ENCODE measurements at regions not wholly inside any gene's neighbourhood (a gene's known extent, or its start where the extent isn't known, plus 50 kb on each side); places are given as distances from the start of the nearest gene placed in this dataset.
"Not testable (repeated sequence)": the region's sequence is repeated elsewhere in the genome, so short reads cannot be mapped to it uniquely, and the experiment has no call there.

DNA sequence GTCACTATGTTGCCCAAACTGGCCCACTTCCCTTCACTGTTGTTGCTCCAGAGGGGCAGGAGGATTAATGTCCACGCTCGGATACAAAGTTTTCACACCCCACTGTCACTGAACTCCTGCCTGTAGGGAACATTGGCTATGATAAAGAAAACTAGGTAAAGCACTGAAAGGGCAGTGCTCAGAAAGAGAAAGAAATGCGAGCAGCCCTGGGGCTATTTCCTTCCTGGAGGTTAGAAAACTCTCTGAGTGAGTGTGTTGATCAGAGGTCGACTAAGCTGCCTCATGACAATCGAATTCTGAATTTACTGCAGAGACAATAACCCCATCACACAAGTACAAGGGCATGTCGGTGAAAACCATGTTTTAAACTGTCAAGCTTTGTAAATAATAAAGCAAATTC lies 227.2 kb upstream of the PITRM1 start:
- no peak for DNase-seq (ENCODE audit: low read depth in 2 of 3, low spot score in 2 of 3)

DNA sequence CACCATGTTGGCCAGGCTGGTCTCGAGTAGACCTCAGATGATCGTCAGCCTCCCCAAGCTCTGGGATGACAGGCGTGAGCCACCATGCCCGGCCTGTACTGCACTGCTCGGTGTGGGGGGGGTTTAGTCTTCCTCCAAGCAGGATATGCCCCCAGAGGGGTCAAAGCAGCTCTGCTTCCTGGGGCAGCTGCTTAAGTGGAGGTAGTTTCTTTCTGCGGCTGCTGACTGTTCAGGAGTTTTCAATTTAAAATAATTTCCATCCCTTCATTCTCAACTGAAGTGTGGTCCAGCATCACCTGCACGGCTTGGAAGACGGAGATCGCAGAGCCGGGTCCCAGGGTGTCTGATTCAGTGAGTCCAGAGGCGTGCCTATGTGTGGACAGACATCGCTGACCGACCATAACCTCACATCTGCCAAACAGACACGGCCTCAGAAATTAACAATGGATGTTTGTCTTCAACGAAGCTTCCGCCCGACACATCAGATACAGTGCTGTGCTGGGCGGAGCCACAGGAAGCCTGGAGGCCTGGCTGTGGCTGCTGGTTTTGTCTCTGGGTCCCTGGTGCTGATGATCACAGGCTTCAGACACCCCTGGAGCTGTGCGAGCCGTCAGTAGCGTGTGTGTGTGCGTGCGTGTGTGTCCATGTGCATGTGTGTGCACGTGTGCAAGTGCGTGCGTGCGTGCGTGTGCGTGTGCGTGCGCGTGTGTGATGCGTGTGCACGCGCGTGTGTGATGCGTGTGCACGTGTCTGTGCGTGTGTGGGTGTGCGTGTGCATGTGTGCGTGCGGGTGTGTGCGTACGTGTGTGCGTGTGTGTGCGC lies 226.5 kb upstream of the PITRM1 start:
- DNase-seq (ENCODE audit: low read depth in 2 of 3, low spot score in 2 of 3), result no peak

DNA sequence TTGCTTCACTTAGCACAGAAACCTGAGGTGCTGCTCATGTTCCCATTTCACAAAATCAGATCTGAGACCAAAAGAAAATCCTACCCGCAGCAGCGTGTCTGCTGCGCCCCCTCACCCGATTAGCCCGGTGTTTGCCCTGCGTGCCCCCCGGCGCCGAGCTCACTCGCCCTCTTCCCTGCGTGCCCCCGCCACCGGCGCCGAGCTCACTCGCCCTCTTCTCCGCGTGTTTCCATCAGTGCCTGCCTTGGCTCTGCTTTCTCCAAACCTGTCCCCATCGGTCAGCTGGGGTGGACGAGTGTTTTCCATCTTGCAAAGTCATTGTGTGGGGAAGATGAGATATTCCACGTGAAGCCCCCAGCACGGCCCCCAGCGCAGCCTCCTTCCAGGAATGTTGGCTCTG lies 225.3 kb upstream of the PITRM1 start:
- DNase-seq (ENCODE audit: low read depth in 2 of 3, low spot score in 2 of 3), result no peak

DNA sequence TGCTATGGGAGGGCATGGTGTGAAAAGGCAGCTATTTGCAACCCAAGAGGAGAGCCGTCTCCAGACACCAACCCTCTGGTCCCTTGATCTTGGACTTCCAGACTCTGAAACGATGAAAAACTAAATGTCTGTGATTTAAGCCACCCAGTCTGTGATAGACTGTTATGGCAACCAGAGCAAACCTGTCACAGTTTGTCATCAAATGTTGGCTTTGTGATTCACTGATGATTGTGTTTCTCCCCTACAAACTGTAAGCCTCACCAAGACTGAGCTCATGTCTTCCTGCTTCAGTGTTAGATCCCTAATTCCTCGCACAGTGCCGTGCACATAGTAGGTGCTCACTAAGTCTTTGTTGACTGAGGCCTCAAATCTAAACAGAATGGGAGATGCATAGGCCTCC lies 224.6 kb upstream of the PITRM1 start:
- no peak for DNase-seq (ENCODE audit: low read depth in 2 of 3, low spot score in 2 of 3)

DNA sequence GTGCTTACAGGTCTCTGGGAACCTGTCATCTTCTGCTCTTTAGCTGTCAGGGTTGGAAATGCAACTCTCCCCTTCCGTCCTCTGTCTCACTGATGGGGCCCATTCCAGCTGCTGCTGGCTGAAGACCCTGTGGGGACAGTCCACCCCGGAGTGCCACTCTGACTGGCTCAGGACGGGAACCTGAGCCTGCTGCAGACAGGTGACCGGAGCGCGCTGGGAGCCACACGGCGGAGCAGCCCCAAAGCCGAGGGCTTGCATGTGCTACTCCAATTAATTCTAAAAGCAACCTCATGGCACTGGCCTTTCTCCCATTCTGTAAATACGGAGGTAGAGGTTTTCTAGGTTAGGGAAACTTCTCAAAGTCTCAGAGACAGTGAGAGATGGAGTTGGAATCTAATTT lies 223.5 kb upstream of the PITRM1 start:
- DNase-seq (ENCODE audit: low read depth in 2 of 3, low spot score in 2 of 3), result no peak

DNA sequence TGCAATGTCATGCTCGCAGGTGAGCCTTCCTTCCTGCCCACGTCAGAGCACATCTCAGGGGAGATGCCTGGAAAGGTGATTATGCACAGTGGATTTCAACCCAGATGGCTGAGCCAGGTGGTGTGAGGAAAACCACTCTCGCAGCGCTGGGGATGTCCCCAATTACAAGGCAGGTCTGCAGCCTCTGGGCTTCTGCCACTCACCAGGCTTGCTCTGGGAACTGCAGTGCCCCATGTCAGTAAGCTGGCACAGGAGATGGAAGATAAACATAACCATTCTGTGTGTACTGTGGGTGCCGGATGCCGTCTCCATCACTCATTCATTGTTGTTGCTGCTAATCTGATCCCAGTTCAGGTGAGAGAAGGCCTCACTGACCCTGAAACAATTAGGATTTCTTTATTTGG lies 222.9 kb upstream of the PITRM1 start:
- DNase-seq (ENCODE audit: low read depth in 2 of 3, low spot score in 2 of 3), result no peak

DNA sequence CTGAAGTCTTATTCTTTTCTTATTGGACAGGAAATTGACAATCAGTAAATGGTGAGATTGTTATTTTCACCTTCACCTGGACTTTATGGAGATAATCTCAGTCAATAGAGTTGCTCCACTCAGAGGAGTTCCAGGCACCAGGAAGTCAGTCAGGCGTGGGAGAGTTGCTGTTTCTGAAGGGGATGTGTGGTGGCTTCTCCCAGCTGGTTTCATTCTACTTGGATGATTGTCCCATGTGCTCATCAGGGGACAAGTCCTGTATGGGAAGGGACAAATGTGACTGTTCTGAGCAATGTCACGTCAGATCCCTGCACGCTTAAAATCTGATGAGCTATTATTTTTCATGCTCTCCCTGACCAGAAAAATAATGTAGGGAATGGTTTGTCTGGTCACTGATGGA lies 222.5 kb upstream of the PITRM1 start:
- no peak for DNase-seq (ENCODE audit: low read depth in 2 of 3, low spot score in 2 of 3)

DNA sequence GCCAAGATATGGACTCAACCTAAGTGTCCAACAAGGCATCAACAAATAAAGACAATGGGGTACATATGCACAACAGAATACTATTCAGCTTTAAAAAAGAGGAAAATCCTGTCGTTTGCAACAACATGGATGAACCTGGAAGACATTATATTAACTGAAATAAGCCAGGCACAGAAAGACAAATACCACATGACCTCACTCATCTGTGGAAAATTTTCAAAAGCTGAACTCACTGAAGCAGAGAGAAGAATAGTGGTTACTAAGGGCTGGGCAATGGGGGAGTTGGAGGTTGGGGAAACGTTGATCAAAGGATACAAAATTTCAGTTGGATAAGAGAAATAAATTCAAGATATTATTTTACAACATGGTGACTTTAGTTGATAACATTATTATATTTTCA lies 221.4 kb upstream of the PITRM1 start:
- DNase-seq (ENCODE audit: low read depth in 2 of 3, low spot score in 2 of 3), result no peak

DNA sequence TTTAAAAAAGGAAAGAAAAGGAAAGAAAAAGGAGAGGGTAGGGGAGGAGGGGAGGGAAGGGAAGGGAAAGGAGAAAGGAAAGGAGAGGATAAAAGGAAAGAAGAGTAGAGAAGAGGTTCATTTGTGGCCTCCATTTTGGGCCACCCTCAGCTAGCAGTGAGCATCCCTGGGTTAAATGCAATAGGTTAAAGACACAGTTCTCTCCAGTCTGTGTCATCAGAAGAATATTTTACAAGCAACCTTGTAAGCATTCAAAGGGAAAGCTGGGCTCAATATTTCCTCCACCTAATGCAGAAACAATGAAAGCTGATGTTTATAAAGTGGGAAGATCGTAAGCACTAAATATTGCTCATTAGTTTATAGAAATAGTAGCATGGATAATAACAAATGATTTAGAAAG lies 219.1 kb upstream of the PITRM1 start:
- no peak for DNase-seq (ENCODE audit: low read depth in 2 of 3, low spot score in 2 of 3)

DNA sequence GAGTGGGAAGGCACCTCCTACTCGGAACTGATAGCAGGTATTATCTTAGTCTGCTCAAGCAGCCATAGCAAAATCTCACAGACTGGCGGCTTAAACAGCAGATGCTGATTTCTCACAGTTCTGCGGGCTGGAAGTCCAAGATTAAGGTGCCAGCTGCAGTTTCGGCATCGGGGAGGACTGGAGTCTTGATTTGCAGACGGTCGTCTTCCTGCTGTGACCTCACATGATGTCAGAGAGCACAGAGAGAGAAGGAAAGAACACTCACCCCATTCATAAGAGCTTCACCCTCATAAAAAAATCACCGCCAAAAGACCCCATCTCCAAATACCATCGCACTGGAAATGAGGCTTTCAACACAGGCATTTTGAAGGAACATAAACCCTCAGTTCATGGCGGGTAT lies 216.5 kb upstream of the PITRM1 start:
- no peak for DNase-seq (ENCODE audit: low read depth in 2 of 3, low spot score in 2 of 3)

DNA sequence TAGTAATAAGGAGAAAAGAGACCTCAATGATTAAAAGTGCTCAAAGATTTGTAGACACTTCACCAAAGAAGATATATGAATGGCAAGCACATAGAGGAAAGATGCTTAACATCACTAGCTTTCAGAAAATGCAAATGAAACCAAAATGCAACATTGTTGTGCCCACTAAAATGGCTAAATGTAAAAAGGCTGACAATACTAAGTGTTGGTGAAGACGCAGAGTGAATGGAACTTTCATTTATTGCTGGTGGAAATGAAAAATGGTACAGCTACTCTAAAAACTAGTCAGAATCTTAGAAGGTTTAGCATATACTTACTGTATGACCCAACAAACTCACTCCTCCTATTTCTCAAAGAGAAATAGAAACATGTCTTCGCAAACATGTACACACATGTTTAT lies 212.9 kb upstream of the PITRM1 start:
- DNase-seq (ENCODE audit: low read depth in 2 of 3, low spot score in 2 of 3), result no peak

DNA sequence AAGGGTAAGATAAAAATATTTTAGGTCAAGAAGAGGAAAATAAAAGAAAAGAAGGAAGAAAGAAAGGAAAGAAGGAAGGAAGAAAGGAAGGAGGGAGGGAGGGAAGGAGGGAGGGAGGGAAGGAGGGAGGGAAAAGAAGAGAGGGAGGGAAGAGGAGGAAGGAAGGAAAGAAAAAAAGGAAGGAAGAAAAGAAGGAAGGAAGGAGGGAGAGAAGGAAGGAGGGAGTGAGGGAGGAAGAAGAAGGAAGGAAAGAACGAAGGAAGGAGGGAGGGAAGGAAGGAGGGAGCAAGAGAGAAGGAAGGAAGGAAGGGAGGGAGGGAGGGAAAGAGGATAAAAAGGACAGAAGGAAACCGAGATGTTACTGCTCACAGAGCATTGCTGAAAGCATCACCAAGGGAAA lies 209.5 kb upstream of the PITRM1 start:
- no peak for DNase-seq (ENCODE audit: low read depth in 2 of 3, low spot score in 2 of 3)

DNA sequence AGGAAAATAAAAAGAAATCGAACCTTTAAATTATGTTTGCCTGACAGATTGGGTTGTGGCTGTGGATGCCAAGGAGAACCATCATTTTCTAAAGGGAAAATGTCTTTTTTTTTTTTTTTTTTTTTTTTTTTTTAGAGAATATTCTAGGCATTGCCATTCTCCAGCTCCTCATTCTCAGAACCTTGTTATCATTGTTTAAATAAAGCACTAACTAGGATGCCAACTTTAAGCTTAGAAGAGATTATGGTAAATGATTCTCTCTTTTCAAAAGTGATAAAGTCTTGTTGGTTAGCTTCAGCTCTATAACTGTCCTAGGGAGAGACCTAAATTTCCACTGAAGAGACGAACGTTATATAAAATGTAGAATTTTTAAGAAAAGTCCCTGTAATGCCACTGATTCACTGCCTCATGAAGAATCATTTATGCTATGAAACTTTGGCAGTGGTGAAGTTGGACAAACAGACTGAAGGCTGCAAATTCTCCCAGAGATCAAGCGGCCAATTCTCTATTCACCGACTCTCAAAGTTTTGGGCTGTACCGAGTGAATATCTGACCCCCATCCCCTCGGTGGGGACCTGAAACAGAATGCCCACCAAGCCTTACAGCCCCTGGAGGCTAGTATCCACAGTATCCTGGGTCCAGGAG lies 207.9 kb upstream of the PITRM1 start:
- DNase-seq (ENCODE audit: low read depth in 2 of 3, low spot score in 2 of 3), result no peak

DNA sequence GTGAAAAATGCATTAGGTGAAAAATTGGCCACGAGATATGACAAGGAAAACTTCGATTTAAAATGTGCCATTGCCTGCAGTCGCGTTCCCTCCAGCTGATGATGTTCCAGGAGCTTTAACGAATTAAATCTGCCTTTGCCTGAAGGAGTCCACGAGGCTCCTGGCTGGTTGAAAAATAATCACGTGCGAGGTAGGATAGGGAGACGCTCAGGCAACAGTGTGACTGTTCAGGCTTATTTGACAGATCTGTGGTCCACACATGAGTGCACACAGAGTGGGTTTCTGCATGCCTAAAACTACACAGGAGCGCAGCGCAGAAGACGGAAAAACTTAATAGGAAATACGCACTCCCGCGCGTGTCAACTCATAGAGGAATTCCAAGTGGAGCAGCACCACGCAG lies 204.0 kb upstream of the PITRM1 start:
- no peak for DNase-seq (ENCODE audit: low read depth in 2 of 3, low spot score in 2 of 3)

DNA sequence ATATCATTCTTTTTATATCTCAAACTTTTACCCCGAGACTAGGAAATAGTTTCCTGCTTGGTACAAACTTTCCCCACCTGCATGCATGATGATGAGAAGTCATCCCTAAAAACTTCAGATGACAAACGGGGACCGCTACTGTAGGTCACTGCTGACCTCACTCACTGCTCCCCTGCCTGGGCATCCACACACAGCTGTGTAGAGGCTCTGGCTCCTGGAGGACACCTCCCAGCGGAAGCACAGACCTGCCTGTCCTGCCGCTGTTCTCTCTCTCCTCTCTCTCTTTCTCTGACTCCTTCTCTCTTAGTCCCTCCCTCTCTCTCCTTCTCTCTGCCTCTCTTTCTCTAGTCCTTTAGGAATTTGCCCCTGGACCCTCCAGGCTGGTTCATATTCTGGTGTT lies 202.9 kb upstream of the PITRM1 start:
- DNase-seq (ENCODE audit: low read depth in 2 of 3, low spot score in 2 of 3), result no peak

DNA sequence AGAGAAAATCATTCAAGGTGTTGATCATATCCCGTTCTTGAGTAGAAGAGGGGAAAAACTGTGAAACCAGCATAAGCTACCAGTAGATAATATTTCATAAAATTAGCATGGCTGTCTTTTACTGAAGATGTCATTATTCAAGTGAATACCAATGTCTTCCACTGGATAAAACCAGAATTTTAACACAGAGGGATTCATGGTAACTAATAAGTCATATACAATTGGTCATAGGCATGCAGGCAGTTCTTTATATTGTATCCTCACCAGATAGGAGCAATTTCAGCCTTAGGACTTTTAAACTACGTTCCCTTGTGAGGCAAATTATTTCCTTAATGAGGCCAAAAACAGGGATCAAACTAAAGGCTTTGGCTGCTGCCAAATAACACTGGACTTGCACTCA lies 202.3 kb upstream of the PITRM1 start:
- no peak for DNase-seq (ENCODE audit: low read depth in 2 of 3, low spot score in 2 of 3)

DNA sequence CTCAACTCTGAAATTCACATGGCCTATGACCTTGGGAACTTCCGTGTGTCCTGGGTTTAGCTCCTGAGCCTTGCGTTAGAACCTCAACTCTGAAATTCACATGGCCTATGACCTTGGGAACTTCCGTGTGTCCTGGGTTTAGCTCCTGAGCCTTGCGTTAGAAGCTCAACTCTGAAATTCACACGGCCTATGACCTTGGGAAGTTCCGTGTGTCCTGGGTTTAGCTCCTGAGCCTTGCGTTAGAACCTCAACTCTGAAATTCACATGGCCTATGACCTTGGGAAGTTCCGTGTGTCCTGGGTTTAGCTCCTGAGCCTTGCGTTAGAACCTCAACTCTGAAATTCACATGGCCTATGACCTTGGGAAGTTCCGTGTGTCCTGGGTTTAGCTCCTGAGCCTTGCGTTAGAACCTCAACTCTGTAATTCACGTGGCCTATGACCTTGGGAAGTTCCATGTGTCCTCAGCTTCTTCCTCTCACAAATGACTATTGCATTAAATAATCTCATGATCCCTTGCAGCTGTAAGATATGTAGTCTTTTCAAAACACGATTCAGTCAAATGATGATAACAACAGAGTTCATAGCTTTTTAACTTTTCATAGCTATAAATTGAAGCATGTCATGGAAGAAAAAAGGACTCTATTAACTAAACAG lies 200.9 kb upstream of the PITRM1 start:
- DNase-seq (ENCODE audit: low read depth in 2 of 3, low spot score in 2 of 3), result not testable (repeated sequence)

DNA sequence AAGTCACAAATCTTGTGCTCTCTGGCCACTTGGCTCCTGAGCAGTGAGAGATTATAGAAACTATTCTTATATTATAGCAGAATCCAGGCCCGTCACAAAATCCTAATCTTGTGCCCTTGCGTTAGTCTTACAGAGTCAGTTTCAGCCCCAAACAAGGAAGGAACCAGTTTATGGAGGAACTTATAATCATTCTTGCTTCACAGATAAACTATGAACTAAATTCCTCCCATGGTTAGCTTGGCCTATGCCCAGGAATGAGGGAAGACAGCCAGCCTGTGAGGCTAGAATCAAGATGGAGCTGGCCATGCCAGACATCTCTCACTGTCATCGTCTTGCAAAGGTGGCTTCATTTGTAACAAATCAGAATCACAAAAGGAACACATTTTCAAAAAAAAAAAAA lies 199.7 kb upstream of the PITRM1 start:
- DNase-seq (ENCODE audit: low read depth in 2 of 3, low spot score in 2 of 3), result no peak

DNA sequence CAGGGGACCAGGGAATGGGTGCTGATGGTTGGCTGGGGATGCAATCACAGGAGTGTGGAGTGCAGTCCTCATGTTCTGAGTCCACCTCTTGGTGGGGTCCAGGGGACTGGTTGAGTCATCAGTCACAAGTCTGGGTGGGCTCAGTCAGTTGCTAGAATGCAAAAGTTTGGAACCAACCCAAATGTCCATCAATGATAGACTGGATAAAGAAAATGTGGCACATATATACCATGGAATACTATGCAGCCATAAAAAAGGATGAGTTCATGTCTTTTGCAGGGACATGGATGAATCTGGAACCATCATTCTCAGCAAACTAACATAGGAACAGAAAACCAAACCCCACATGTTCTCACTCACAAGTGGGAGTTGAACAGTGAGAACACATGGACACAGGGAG lies 199.0 kb upstream of the PITRM1 start:
- DNase-seq (ENCODE audit: low read depth in 2 of 3, low spot score in 2 of 3), result not testable (repeated sequence)

DNA sequence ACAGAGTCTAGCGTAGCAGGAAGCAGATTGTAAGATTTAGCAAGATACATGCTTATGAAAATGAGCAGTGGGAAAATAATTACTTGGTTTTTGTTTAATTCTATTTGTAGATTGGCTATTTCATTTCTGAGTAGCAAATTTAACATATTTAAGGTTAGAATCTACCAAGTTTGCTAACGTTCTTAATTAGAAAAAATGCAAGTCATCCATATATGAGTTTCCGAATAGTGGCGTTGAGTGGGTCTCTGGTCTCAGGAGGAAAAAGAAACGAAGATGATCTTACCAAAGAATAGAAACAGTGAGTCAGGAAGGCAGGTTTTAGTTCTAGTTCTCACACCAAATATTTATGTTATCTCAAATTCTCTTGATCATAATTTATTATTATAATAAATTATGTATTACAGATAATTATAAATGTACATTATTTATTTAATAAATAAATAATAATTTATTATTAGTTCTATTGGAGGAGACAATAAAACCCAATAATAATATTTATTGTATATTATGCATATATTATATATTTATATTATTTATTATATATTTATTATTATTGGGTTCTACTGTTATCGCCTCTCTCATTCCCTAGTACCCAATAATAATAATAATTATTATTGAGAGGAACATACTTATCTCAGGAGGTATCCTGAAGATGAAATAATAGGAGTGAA lies 194.3 kb upstream of the PITRM1 start:
- DNase-seq (ENCODE audit: low read depth in 2 of 3, low spot score in 2 of 3), result no peak

DNA sequence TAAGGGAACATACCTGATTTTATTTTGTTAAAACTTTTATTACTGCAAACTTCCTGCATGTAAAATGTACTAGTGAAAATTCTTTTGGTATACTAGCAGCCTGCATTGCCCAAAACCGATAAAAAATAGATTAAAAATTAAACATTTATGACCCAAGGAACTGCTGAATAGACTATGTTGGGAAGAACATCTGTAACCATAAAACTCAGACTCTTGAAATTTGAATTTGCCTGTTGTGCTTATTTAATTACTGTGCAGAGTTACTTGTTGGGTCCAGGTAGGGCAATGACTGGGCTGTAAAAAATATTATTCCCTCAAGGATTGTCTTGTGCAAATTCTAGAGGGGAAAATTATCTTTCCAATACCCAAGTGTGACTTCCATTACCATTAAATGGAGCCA lies 193.5 kb upstream of the PITRM1 start:
- no peak for DNase-seq (ENCODE audit: low read depth in 2 of 3, low spot score in 2 of 3)

DNA sequence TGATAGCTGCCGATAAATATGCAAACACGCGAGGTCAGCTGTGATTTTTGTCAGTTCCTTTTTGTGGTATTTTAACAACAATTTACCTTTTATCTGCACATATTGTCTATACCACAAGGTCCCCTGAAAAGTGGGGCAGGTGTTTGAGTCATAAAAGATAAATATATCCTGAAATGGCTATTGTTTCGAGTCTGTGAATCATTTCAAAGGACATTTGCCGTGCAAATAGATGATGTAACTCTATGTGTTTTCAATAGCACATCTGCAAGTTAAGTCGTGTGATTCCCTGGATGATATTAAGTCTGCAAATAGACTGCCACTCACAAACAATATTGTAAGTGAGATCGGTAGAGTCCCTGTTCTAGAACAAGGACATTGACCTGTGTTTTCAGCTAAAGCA lies 193.0 kb upstream of the PITRM1 start:
- no peak for DNase-seq (ENCODE audit: low read depth in 2 of 3, low spot score in 2 of 3)
